Esophagus squamous epithelium (tissue), 4 donors: ENCODE measurements at regions not wholly inside any gene's neighbourhood (a gene's known extent, or its start where the extent isn't known, plus 50 kb on each side); places are given as distances from the start of the nearest gene placed in this dataset.

ENCODE experiments used
- CTCF ChIP-seq, 6 experiments: fragments of 450-650 bp in 4 of 6; fragments of 200-600 bp in 2 of 6; sonication (generic) in 2 of 6; IDR thresholded peaks; one replicate each; pipeline ENCODE4 v1.5.1; 2016 to 2019; ENCODE audit warnings: antibody characterized with exemption in 6 of 6, mild to moderate bottlenecking in 4 of 6, moderate library complexity in 4 of 6
- POLR2A ChIP-seq, 4 donors: fragments of 450-650 bp; IDR thresholded peaks; one replicate each; pipeline ENCODE4 v1.6.1; 2017; ENCODE audit warnings: antibody characterized with exemption in 4 of 4, mild to moderate bottlenecking in 4 of 4, moderate library complexity in 3 of 4

GRCh38 chr18:38612904-38613303 is 1047.3 kb upstream of the CELF4 start:
- no peak for TF ChIP-seq CTCF (IDR thresholded peaks at IDR 0.05)
- TF ChIP-seq POLR2A (IDR thresholded peaks at IDR 0.05), result no peak
